Astrocyte (in vitro differentiated cells and primary cell): ENCODE measurements at regions not wholly inside any gene's neighbourhood (a gene's known extent, or its start where the extent isn't known, plus 50 kb on each side); places are given as distances from the start of the nearest gene placed in this dataset.

Experiments used
- DNase-seq: peaks from one replicate; pipeline ENCODE4 v3.0.0-alpha.2; 2010; ENCODE audit warnings: low read depth
- FAIRE-seq: peaks from 2 replicates; lab custom pipeline; 2011; peaks lifted over from hg19 to GRCh38; lab: Jason Lieb, UNC
- H2AFZ ChIP-seq: 2 replicates; pipeline ENCODE4 v1.6.0; 2012; ENCODE audit warnings: low read depth, low read length, inconsistent platforms
- H3K27ac ChIP-seq: 2 replicates; pipeline ENCODE4 v1.5.1; 2011; ENCODE audit warnings: low read depth, low read length, inconsistent platforms
- H3K27me3 ChIP-seq: 2 replicates; pipeline ENCODE4 v1.6.0; 2011; ENCODE audit warnings: low read length, inconsistent platforms; ENCODE audit not compliant: insufficient read depth
- H3K36me3 ChIP-seq: 2 replicates; pipeline ENCODE4 v1.5.1; 2011; ENCODE audit warnings: low read length, inconsistent platforms; ENCODE audit not compliant: insufficient read depth
- H3K4me1 ChIP-seq: 2 replicates; pipeline ENCODE4 v1.5.1; 2011; ENCODE audit warnings: low read length, inconsistent platforms; ENCODE audit not compliant: insufficient read depth
- H3K4me2 ChIP-seq: 2 replicates; pipeline ENCODE4 v1.6.0; 2012; ENCODE audit warnings: low read length, inconsistent platforms
- H3K4me3 ChIP-seq: 2 replicates; pipeline ENCODE4 v1.5.1; 2011; ENCODE audit warnings: low read depth, mild to moderate bottlenecking, low read length, inconsistent platforms; ENCODE audit not compliant: insufficient read depth
- H3K79me2 ChIP-seq: 2 replicates; pipeline ENCODE4 v1.6.0; 2012; ENCODE audit warnings: mild to moderate bottlenecking, low read length, inconsistent platforms; ENCODE audit not compliant: insufficient read depth
- H3K9ac ChIP-seq: 2 replicates; pipeline ENCODE4 v1.6.0; 2012; ENCODE audit warnings: mild to moderate bottlenecking, low read length, inconsistent platforms
- H3K9me3 ChIP-seq: 2 replicates; pipeline ENCODE4 v1.5.1; 2012; ENCODE audit warnings: low read depth, mild to moderate bottlenecking, low read length, inconsistent platforms; ENCODE audit not compliant: insufficient read depth
- H4K20me1 ChIP-seq: 2 replicates; pipeline ENCODE4 v1.6.0; 2012; ENCODE audit warnings: low read length, inconsistent platforms; ENCODE audit not compliant: insufficient read depth
- H3K27ac Mint-ChIP-seq: one replicate; pipeline ENCODE4 v1.8.0; 2021; ENCODE audit warnings: mild to moderate bottlenecking, mixed read lengths; ENCODE audit not compliant: unreplicated experiment
- H3K27me3 Mint-ChIP-seq: one replicate; pipeline ENCODE4 v1.8.0; 2021; ENCODE audit warnings: low read depth, mixed read lengths; ENCODE audit not compliant: unreplicated experiment
- H3K36me3 Mint-ChIP-seq: one replicate; pipeline ENCODE4 v1.8.0; 2021; ENCODE audit warnings: low read depth, mixed read lengths; ENCODE audit not compliant: unreplicated experiment
- H3K4me1 Mint-ChIP-seq: one replicate; pipeline ENCODE4 v1.8.0; 2021; ENCODE audit warnings: low read depth, mixed read lengths; ENCODE audit not compliant: unreplicated experiment
- H3K4me3 Mint-ChIP-seq: one replicate; pipeline ENCODE4 v1.8.0; 2021; ENCODE audit warnings: mild to moderate bottlenecking, moderate library complexity, mixed read lengths; ENCODE audit not compliant: unreplicated experiment
- H3K9me3 Mint-ChIP-seq: one replicate; pipeline ENCODE4 v1.8.0; 2021; ENCODE audit warnings: mild to moderate bottlenecking, mixed read lengths; ENCODE audit not compliant: unreplicated experiment
- EZH2 ChIP-seq: IDR thresholded peaks from 2 replicates; pipeline ENCODE4 v1.6.1; 2012; ENCODE audit warnings: mild to moderate bottlenecking, low read length, inconsistent platforms; ENCODE audit not compliant: insufficient read depth
- TF ChIP-seq, protein P1 (sequence below): IDR thresholded peaks from 2 replicates; pipeline ENCODE4 v1.5.1; 2011; ENCODE audit warnings: low read depth, mild to moderate bottlenecking, inconsistent platforms, low read length, moderate library complexity; ENCODE audit not compliant: insufficient read depth

DNA sequence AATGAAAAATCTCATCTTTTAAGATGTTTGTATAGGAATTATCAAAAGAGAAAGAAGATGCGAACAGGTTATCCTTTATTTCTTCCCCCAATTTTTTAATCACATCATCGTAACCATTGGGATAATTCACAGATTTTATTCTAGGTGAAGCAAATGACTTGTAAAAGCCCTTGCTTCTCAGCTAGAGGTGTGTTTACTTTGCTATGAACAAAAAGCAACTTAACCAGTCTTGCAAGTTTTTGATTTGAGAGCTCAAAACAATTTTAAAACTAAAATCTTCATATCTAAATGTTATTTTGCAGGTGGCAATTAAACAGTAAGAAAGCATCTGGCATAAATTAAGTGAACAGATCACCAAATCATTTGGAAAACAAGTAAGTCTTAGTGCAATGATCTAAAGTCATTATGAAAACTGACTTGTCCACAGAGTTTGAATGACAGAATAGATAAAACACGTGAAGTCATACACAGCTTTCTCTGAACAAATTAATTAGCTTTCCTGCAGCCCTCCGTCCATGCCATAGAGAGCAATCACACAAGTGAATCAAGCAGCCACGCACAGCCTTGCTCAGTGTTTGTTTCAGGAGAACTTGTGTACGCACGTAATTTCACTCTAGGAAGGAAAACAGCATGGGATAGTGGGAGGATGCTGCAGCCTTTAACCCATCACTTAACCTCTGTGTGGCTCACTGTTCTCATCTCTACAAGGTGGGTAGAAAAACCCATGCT is 85.0 kb upstream of the ZNF800 start:
- no peak overlapping the region for H2AFZ ChIP-seq
- H3K4me3 ChIP-seq, result no peak overlapping the region
- no peaks in the 10 kb centered on the region for H3K9me3 ChIP-seq
- no peaks in the 10 kb centered on the region for H3K9me3 Mint-ChIP-seq
- FAIRE-seq, result no peak
- DNase-seq, result no peak
- no peaks in the 10 kb centered on the region for H3K36me3 Mint-ChIP-seq
- H3K9ac ChIP-seq, result no peak overlapping the region
- H3K27me3 Mint-ChIP-seq, result peaks cover 9% of the 10 kb centered on the region
- no peak overlapping the region for H3K4me2 ChIP-seq
- no peaks in the 10 kb centered on the region for H3K79me2 ChIP-seq
- H3K36me3 ChIP-seq, result no peaks in the 10 kb centered on the region
- H3K4me1 Mint-ChIP-seq, result no peaks in the 10 kb centered on the region
- H3K27ac Mint-ChIP-seq, result no peak overlapping the region
- H4K20me1 ChIP-seq, result no peaks in the 10 kb centered on the region
- no peaks in the 10 kb centered on the region for H3K27me3 ChIP-seq
- H3K27ac ChIP-seq, result no peak overlapping the region
- no peaks in the 10 kb centered on the region for H3K4me1 ChIP-seq
- no peak overlapping the region for H3K4me3 Mint-ChIP-seq
- TF ChIP-seq, protein P1, sequence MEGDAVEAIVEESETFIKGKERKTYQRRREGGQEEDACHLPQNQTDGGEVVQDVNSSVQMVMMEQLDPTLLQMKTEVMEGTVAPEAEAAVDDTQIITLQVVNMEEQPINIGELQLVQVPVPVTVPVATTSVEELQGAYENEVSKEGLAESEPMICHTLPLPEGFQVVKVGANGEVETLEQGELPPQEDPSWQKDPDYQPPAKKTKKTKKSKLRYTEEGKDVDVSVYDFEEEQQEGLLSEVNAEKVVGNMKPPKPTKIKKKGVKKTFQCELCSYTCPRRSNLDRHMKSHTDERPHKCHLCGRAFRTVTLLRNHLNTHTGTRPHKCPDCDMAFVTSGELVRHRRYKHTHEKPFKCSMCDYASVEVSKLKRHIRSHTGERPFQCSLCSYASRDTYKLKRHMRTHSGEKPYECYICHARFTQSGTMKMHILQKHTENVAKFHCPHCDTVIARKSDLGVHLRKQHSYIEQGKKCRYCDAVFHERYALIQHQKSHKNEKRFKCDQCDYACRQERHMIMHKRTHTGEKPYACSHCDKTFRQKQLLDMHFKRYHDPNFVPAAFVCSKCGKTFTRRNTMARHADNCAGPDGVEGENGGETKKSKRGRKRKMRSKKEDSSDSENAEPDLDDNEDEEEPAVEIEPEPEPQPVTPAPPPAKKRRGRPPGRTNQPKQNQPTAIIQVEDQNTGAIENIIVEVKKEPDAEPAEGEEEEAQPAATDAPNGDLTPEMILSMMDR, result no peak
- no peak for TF ChIP-seq EZH2

DNA sequence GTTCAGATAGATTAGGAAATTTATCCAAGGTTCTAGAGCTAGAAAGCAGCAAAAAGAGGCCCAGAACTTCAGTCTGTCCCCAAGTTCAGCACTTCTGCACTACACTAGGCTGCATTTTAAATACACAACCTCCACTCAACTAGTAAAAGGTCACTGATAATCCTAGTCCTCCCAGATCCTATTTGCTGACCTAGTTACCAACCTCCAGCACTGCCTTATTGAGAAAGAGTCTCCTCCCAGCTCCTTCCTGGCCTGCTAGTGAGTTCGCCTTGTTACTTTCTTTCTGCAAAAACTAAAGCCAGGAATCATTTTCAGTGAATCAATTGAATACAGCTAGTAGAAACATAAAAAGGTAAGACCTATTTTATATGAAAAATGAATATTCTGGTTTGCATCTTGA is 84.1 kb upstream of the ZNF800 start:
- no peaks in the 10 kb centered on the region for H3K27me3 ChIP-seq
- no peaks in the 10 kb centered on the region for H3K4me1 Mint-ChIP-seq
- no peak overlapping the region for H3K4me3 ChIP-seq
- no peaks in the 10 kb centered on the region for H3K79me2 ChIP-seq
- H2AFZ ChIP-seq, result no peak overlapping the region
- H3K4me1 ChIP-seq, result no peaks in the 10 kb centered on the region
- H3K27ac ChIP-seq, result no peak overlapping the region
- H3K4me3 Mint-ChIP-seq, result no peak overlapping the region
- no peaks in the 10 kb centered on the region for H3K9me3 Mint-ChIP-seq
- peaks cover 9% of the 10 kb centered on the region for H3K27me3 Mint-ChIP-seq
- FAIRE-seq (no peak), DNase-seq (no peak)
- H3K9me3 ChIP-seq, result no peaks in the 10 kb centered on the region
- no peaks in the 10 kb centered on the region for H3K36me3 Mint-ChIP-seq
- H3K9ac ChIP-seq, result no peak overlapping the region
- H4K20me1 ChIP-seq, result no peaks in the 10 kb centered on the region
- no peaks in the 10 kb centered on the region for H3K36me3 ChIP-seq
- TF ChIP-seq, protein P1, result no peak
- TF ChIP-seq EZH2, result no peak
- no peak overlapping the region for H3K27ac Mint-ChIP-seq
- no peak overlapping the region for H3K4me2 ChIP-seq

DNA sequence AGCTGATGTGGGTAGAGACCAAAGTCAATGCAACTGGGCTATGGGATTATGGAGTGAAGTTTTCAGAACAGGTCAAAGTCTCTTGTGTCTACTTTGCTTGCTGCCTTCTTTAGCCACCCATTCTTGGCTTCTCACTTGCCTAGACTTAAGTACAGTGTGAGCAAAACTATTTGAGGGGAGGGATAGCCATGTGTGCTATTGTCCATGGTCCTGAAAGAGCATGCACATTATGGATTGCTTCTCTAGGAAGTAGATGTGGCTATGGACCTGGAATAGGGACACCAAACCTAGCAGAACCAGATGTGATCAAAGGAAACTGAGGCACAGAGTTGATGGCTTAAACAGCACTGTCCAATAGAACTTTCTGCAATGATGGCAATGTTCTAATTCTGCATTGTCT is 81.9 kb upstream of the ZNF800 start:
- no peak for FAIRE-seq
- H3K4me2 ChIP-seq, result no peak overlapping the region
- no peaks in the 10 kb centered on the region for H3K79me2 ChIP-seq
- Mint-ChIP-seq H3K27me3 (peaks cover 9% of the 10 kb centered on the region), H3K4me3 (no peak overlapping the region), H3K9me3 (no peaks in the 10 kb centered on the region), H3K4me1 (no peaks in the 10 kb centered on the region), H3K27ac (no peak overlapping the region), H3K36me3 (no peaks in the 10 kb centered on the region)
- no peak for TF ChIP-seq EZH2
- TF ChIP-seq, protein P1, result no peak
- no peak overlapping the region for H2AFZ ChIP-seq
- no peaks in the 10 kb centered on the region for H4K20me1 ChIP-seq
- no peaks in the 10 kb centered on the region for H3K27me3 ChIP-seq
- no peak overlapping the region for H3K4me3 ChIP-seq
- H3K27ac ChIP-seq, result no peak overlapping the region
- H3K9ac ChIP-seq, result no peak overlapping the region
- H3K4me1 ChIP-seq, result no peaks in the 10 kb centered on the region
- peak; percentile 7 for DNase-seq
- H3K36me3 ChIP-seq, result no peaks in the 10 kb centered on the region
- no peaks in the 10 kb centered on the region for H3K9me3 ChIP-seq
